Glomerular visceral epithelial cell (primary cell): ENCODE measurements at regions not wholly inside any gene's neighbourhood (a gene's known extent, or its start where the extent isn't known, plus 50 kb on each side); places are given as distances from the start of the nearest gene placed in this dataset.

Source experiments
- DNase-seq: peaks from one replicate; pipeline ENCODE4 v3.0.0-alpha.2; 2016; ENCODE audit errors: extremely low spot score

DNA sequence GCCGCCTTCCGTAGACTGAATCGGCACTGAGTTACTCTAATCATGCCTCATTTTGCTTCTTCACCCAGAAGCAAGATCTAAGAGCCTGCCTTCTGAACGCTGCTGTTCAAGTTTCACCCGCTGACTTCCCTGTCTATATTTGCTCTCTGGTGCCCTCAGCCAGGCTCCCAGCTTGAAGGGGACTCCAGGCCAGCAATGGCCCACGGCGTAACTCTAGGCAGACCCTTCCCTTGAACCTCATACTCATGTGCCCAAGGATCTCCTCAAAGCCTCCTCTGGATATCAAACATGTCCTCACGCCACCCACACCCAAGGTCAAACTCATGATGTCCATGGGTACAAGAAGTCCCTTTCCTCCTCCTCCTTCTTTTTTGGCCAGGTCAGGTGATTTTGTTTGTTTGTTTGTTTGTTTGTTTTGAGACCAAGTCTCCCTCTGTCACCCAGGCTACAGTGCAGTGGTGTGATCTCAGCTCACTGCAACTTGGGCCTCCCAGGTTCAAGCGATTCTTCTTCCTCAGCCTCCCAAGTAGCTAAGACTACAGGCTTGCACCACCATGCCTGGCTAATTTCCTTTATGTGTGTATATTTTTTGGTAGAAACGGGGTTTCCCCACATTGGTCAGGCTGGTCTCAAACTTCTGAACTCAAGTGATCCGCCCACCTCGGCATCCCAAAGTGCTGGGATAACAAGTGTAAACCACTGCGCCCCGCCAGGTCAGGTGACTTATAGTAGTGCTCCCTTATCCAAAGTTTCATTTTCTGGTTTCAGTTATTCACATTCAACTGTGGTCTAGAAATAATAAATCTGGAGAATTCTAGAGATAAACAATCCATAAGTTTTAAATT lies 239.0 kb downstream of the SYK start:
- DNase-seq, result no peak

DNA sequence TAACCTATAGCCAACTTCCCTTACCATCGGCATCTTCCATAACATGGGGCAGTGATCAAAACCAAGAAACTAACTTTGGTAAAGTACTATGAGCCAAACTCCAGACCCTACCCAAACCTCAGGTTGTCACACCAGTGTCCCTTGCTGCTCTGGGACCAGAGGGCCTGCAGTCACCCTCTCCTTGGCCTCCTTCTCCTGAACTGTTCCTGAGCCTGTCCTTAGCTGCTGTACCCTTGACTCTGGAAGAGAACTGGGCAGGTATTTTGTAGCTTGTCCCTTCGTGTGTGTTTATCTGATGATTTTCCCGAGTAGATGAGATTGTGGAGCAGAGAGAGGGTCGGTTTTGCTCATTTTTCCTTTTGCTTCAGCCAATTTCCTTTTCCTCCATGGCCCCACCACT lies 240.4 kb downstream of the SYK start:
- DNase-seq, result no peak

DNA sequence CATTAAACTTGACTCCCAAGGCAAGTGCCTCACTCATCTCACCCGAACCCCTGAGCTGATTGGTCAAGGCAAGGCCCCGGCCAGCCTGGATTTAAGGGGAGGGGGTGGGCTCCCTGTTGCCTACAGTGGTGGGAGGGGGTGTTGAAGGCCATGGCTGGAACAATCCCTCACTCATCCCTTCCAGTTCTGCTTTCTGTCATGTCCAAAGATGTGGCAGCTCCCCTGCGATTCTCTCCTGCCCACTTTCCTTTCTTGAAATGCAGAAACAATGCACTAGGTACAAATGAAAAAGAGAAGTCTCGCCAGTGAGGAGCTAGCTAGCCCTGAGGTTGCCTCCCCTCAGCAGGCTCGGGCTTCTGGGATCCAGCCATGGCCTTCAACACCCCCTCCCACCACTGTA lies 240.9 kb downstream of the SYK start:
- no peak for DNase-seq

DNA sequence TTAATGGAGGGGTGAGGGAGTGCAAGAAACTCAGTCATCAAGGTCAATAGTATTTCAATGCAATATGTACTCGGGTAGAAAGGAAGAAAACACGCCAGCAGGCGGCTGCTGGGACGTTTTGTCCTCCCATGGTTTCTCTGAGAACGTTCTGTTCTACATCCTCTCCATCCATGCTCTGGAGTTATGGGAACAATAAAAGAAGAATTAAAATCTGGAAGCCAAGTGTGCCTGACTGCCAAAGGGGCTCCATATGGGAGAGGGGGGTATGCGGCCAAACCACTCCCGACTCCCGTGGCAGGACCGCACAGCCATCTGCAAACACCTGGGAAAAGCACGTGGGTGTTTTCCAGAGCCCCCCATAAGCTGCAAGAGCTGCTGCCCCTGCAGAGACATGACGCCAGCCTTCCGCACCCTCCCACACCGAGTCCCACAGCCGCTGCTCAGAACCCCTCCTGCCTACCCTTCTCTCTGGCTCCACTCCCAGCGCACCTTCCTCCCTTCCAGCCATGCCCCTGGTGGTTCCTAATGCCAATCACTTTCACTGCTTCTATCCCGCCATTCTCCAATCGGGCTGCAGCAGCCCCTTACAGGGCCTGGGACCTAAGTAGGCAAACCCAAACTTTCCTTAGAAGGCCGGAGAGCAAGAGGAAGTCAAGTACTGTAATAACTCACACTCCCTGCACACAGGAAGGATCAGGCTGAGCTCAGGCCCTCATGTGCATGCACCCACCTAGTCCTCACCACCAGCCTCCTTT lies 241.6 kb downstream of the SYK start:
- DNase-seq, result no peak

DNA sequence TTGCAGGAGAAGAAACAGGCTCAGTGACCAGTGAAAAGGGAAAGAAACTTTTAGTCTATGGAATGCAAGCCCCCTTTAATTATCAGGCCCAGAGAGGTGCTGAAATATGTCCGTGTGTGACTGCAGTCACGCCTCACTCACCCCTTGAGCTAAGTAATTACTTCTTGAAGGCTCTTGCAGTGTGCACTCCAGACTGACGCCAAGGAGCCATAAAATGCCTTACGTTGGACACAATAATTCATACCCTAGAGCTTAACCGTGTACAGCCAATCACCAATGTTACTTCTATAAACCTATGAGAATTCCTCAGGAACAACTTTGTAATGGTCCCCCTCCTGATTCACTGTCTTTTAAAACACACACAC lies 242.2 kb downstream of the SYK start:
- no peak for DNase-seq

DNA sequence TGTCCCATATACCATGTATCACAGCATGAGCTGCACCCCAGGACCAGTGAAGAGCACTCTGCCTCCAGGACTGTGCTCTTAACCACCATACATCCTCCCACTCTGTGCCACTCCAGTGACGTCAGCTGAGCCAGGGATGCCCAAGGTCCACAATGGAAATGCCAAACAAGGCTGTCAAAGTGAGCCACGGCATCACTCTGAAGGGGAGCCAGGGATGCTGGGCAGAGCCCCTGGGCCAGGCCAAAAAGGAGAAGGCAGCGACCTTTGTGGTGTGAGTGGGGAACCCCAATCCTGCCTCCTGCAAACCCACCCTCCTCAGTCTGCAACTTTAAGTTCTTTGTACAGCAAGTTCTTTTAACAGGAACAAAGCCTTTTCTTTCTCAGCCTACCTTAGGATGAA lies 242.7 kb downstream of the SYK start:
- no peak for DNase-seq

DNA sequence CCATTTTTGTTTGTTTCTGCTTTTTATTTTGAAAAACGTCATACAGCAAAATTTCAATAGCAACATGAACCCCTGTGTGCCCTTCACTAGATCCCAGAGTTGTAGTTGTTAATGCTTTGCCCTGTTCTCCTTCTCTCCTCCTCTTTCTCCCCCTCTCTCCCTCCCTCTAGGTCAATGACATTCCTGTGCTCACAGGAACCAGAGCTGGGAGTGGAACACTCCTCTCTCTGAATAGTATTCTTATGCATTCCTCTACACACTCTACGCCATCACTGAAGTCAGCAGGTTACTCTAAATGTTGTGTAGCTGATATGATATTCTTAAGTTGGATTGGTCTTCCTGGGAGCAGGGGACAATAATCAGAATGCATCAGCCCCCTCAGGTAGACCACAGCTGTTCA lies 243.4 kb downstream of the SYK start:
- DNase-seq, result no peak

DNA sequence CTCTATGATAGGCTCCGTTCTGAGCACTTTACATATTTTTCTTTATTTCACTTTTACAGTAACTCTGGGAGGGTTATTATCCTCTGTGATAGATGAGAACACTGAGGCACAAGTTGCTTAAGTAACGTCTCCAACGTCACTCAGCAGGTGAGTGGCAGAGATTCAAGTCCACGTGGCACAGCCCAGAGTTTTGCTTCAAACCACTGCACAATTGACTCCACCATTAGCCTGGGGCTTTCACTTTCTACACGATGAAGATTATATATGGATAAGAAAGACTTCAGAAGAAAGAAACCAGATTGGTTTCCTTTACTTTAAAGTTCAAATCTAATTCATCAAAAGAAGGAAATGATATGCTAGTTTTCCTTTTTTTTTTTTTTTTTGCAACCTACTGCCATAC lies 245.9 kb downstream of the SYK start:
- DNase-seq, result no peak

DNA sequence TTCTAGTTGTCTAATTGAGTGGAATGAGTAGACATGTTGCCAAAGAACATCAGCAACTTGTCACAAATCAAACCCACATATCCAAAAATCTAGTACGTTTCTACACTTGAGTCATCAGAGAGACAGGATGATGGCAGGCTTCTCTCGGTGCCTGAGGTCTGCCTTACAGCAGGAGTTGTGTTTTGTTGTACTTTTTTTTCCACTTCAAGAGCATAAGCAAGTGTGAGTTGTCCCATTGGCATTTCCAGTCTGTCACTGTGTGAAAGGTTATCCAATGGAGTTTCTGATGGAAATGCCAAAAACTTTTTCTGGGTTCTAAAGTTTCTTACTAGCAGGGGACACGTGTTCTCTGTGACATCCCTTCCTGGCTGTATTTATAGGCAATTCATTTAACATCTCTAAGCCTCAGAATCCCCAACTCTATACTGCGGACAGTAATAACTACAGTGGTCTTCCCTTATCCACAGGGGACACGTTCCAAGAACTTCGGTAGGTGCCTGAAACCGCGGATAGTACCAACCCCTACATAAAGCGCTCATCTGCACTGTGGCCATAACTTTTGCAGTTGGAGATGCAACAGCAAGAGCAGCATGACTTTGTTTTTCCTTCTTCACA lies 246.5 kb downstream of the SYK start:
- DNase-seq, result peak; percentile 33

DNA sequence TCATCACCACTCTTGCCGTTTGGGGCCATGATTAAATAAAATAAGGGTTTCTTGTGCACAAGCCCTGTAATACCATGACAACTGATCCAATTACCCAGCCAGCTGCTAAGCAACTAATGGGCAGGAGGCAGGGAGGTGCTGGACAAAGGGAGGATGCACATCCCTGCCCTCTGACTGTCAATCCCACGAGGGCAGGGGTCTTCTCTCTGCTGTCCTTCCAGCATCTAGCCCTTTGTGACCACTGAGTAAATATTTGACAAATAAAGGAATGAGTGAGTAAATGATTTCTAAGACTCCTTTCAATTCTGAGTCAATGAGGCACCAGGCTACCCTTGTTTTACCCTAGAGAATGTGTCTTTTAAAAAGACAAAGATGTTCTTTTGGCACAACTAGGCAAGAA lies 247.1 kb downstream of the SYK start:
- no peak for DNase-seq

DNA sequence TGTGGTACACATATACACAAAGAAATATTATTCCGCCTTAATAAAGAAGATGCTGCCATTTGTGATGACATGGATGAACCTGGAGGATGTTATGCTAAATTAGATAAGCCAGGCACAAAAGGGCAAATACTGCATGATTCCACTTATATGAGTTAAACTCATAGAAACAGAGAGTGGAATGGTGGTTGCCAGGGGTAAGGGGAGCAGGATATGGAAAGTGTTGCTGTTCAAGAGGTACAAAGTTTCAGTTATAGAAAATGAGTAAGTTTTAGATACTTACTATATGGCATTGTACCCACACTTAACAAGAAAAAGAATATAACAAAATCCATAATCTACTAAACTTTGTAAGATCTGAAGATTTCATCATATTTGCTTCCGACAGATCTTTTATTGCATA lies 252.2 kb downstream of the SYK start:
- no peak for DNase-seq

DNA sequence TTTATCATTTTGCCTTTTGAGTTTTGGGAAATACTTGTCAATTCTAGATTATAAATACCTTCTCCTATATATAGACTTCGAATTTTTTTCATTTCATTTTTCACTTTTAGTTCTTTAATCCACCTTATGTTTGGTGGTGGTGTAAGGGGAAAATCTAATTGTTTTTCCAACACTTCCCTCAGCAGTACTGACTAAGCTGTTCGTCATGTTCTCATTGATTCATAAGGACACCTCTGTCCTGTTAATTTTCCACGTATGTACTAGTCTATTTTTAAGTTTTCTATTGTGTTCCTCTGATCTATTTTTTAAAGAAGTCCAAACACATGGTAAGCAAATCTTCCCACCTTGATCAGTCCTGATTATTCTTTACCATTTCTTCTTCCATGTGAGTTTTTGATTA lies 254.2 kb downstream of the SYK start:
- no peak for DNase-seq

DNA sequence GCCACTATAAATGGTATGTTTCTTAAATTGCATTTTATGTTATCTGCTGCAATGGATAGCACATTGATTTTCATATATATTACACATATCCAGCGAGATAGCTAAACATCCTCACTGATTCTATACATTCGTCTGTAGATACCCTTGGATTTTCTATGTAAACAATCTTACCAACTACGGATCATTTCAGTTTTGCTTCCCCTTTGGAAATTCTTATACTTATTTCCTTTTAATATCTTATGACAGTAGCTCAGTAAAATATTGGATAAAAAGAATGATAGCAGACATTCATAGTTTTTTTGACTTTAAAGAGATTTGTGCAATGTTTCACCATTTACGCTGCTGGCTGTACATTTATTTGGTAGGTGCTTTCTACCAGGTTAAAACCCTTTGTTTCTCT lies 254.9 kb downstream of the SYK start:
- no peak for DNase-seq

DNA sequence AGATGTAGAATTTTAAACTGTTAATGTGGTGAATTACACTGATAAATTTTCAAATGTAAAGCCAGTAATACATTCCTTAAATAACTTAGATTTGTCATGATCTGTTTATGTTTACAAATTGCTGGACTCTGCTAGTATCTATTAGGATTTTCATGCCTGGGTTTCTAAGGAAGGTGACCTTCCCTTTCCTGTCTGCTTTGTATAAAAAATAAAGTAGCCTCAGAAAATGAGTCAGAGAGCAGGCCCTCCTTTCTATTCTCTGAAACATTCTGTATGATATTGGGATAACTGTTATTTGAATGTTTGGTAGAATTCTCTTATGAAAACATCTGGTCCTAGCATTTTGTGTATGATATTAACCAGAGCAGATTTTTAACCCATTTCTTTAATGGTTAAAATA lies 255.3 kb downstream of the SYK start:
- no peak for DNase-seq

DNA sequence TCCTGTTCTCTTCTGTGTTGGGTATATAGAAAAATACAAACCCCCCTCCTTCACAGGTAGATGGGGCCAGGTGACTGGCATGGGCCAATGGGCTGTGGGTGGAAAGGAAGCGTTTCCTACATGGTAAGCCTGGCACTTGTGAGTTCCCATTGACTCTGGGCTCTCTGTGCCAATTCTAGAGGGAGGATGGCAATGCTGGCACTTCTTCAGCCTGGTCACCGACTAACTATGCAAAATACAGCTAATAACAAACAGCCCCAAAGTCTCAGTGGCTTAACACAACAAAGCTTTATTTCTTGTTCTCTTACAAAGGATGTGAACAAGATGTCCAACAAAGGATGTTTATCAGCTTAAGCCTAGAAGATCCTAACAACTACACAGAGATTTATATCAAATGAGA lies 258.1 kb downstream of the SYK start:
- DNase-seq, result no peak

DNA sequence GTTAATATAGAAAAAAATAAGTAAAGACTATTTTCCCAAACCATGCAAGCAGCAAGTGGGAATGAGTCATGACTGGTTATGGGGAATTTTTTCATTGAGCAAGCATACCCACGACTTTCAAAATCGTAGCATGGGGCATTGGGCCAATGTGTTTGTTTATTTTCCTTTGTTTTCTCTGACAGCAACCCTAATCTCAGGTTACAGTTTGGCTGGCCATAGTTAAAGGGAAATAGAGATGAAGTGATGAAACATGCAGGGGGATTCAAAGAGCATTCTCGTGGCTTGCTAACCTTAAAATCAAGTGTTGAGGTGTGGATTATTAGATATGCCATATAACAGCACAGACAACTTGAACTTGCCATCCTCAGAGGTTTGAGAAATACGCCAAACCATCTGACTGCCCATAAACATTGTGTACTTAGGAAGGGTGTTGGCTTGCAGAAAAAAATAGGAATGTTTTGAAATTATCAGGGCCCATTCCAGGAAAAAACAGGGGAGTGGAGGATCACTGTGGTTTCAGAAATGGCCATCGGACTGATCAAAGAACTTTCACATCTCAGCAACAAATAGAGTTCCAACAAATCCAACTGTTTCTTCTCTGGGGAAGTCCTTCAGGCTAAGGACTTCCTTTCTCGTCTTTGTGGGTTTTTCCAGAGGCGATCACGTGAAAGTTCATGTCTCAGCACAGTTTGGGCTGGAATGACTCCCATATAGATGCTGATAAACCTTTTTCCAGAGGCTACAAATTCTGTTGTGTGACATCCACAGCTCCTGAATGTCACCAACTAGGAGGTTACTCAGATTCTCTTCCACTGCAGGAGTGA lies 259.1 kb downstream of the SYK start:
- peak; percentile 76 for DNase-seq

DNA sequence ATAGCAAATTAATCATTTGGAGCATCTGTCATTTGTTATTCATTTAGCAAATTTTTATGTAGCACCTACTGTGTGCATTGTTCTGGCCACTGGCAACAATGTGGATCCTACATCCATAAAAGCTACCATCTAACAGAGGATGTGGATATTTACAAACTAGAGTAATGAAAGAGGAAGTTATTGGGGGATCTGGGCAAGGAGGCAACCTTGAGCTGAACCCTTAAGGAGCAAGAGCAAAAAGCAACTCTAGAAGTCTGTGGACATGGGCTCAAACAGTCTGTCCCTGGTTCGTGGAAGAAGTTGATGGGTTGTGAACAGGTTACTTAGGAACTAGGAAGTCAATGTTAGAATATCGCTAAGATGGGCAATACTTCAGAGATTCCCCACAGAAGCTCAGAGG lies 259.9 kb downstream of the SYK start:
- DNase-seq, result no peak

DNA sequence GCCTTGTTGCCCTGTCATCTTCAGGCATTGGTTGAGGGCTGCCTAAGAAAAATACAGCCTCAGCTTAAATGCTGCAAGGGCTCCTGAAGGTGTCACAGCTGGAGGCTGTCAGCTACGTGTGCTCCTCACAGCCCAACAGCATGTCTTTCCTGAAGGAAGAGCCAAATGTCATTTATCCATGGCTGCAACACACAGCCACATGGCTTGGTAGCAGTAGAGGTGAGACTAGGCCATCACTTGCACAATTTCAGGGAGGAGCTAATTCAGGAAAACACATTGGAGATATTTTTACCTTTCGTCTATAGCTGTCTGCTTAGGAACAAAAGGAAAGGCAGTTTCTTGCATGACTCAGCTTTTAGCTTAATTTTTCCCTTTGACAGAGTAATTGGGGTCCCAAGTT lies 260.7 kb downstream of the SYK start:
- no peak for DNase-seq

DNA sequence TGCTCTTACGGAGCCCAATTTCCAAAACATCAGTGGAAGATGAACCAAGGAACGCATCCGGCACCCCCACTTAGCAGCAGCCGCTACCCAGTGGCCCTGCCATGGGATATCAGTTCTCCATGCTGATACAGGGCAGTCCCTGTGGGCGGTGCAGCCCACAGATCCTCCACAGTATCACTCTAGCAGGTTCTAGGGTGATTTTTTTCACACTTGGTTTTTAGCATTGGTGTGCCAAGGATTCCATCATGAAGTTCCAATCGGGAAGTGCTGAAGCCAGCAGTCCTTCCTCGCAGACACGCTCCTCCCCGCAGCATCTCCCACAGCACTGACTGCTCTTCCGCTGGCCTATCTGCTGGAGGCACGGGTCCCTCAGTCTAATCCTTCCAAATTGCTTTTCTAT lies 261.9 kb downstream of the SYK start:
- DNase-seq, result no peak

DNA sequence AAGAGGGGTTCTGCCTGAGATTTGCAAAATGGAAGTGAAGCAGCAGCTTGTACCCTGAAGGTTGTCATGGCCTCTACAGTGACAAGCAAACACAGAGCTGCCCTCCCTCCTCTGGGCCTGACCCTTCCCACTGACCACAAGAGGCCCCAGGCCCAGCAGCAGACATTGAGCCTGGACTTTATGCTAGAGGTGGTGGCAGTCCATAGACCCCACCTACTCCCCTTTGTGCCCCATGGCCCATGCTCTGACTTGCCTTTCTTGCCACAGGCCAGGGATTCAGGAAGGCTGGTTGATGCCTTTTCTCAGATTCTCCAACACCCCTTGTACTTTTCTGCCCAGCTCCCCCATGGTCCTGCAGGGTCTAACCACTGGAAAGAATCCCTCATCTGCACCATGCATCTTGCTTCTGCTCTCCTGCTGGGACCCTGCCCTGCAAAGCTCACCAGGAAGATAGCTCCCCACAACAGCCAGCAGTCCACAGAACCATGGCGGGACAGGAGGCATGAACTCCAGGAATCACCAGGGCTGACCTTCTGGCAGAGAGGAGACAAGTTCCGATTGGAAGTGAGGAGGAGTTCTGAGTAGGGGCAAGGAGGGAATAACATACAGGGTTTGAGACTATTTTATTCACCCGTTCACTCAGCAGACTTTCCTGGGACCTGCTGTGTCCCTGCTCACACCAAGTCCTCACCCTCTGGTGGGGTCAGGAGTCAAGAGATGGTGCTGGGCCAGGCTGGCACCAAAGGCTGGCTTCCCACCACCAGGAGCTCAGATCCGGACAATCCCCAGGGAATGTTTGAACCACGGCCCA lies 263.8 kb downstream of the SYK start:
- no peak for DNase-seq

DNA sequence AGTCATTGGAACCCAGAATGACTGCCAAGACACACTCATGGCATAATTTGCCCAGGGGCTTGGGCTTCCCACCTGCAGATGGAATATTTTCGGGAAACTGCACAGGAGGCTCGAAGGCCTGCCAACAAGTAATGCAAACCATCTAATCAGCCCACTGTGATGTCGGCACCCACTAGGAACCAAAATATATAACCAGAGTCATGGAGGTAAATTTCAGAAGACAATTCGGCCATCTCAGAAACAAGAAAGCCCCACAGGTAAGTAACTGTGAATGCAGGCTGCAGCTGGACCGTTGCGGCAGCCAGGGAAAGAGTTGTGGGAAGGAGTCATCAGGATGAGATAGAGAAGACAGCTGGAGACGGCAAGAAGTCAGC lies 264.4 kb downstream of the SYK start:
- DNase-seq, result no peak
